Esophagus squamous epithelium (tissue), 4 donors: ENCODE measurements at regions not wholly inside any gene's neighbourhood (a gene's known extent, or its start where the extent isn't known, plus 50 kb on each side); places are given as distances from the start of the nearest gene placed in this dataset.

Experiments
- POLR2A ChIP-seq, 4 donors: fragments of 450-650 bp; IDR thresholded peaks; one replicate each; pipeline ENCODE4 v1.6.1; 2017; ENCODE audit warnings: antibody characterized with exemption in 4 of 4, mild to moderate bottlenecking in 4 of 4, moderate library complexity in 3 of 4
- TF ChIP-seq, protein P1 (sequence below), 6 experiments: fragments of 450-650 bp in 4 of 6; fragments of 200-600 bp in 2 of 6; sonication (generic) in 2 of 6; IDR thresholded peaks; one replicate each; pipeline ENCODE4 v1.5.1; 2016 to 2019; ENCODE audit warnings: antibody characterized with exemption in 6 of 6, mild to moderate bottlenecking in 4 of 6, moderate library complexity in 4 of 6

DNA sequence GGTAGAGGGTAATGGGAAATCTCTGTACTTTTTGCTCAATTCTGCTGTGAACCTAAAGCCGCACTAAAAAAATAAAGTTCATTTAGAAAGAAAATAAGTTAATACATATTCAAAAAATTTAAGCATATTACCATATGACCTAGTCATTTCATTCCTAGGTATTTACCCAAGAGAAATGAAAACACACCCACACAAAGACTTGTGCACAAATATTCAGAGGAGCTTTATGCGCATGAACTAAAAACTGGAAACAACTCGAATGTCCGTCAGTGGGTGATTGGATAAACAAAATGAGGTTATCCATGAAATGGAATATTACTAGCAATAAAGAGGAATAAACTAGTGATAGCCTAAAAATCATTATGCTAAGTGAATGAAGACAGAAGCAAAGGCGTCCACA, 62.6 kb upstream of the ZNRF2 start:
- TF ChIP-seq, protein P1, sequence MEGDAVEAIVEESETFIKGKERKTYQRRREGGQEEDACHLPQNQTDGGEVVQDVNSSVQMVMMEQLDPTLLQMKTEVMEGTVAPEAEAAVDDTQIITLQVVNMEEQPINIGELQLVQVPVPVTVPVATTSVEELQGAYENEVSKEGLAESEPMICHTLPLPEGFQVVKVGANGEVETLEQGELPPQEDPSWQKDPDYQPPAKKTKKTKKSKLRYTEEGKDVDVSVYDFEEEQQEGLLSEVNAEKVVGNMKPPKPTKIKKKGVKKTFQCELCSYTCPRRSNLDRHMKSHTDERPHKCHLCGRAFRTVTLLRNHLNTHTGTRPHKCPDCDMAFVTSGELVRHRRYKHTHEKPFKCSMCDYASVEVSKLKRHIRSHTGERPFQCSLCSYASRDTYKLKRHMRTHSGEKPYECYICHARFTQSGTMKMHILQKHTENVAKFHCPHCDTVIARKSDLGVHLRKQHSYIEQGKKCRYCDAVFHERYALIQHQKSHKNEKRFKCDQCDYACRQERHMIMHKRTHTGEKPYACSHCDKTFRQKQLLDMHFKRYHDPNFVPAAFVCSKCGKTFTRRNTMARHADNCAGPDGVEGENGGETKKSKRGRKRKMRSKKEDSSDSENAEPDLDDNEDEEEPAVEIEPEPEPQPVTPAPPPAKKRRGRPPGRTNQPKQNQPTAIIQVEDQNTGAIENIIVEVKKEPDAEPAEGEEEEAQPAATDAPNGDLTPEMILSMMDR (IDR thresholded peaks at IDR 0.05): no peak
- TF ChIP-seq POLR2A (IDR thresholded peaks at IDR 0.05): no peak
